OCI-LY7 (cell line): ENCODE measurements at regions not wholly inside any gene's neighbourhood (a gene's known extent, or its start where the extent isn't known, plus 50 kb on each side); places are given as distances from the start of the nearest gene placed in this dataset.

Source experiments
- CTCF ChIP-seq: fragments of 200-600 bp; sonication (generic); conservative IDR thresholded peaks from 2 replicates; pipeline ENCODE4 v1.5.1; 2014; ENCODE audit warnings: mild to moderate bottlenecking, antibody characterized with exemption, low read length, moderate library complexity, mixed read lengths
- EZH2phosphoT487 ChIP-seq: fragments of 200-600 bp; sonication (generic); IDR thresholded peaks from 2 replicates; pipeline ENCODE4 v1.6.1; 2018; ENCODE audit warnings: low read depth, borderline replicate concordance, mild to moderate bottlenecking, mixed run types, antibody characterized with exemption, low read length, moderate library complexity, mixed read lengths

GRCh38 chr1:181971424-181971823 is 90.1 kb downstream of the ZNF648 start:
- TF ChIP-seq CTCF (no peak), EZH2phosphoT487 (no peak)
